ENCODE measurements at regions not wholly inside any gene's neighbourhood (a gene's known extent, or its start where the extent isn't known, plus 50 kb on each side); places are given as distances from the start of the nearest gene placed in this dataset.

DNA sequence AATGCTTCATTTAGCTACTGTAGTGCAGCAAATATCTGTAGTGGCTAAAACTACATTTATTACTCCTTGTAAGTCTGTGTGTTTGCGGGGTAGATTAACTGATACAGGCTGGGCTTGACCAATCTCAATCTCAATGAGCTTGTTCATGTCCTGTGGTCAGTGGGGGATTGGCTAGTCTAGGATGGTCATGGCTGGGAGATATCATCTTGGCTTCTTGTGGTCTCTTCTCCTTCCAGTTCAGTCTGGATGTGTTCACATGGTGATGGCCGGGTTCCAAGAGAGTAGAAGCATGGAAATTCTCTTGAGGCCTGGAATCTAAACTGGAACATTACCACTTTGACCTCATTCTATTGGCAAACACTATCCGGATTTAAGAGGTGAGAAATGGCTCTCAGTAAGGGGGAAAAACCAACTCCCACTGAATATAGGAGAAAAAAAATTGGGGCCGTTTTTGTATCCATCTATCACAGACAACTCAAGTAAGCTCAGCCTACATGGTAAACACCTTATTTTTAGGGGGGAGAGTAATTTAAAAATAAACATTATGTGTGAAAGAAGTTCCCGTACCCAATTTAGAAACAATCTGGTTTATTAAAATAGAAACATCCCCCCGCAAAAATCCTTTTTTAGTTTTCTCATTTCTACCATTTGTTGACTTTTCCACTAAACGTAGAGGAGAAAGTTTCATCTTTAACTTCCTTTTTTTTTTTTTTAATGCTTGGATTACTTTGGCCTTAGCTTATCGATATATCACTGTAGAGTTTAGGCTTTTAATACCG, 284.9 kb upstream of the TBC1D5 start:
- 65 to 78% (median 75%) methylated on average over 9 of the region's 9 CpGs for WGBS, 5 donors
- TF ChIP-seq POLR2AphosphoS5 (IDR thresholded peaks at IDR 0.05) (no peak), POLR2A (IDR thresholded peaks at IDR 0.05) (no peak)
- TF ChIP-seq, protein P1, sequence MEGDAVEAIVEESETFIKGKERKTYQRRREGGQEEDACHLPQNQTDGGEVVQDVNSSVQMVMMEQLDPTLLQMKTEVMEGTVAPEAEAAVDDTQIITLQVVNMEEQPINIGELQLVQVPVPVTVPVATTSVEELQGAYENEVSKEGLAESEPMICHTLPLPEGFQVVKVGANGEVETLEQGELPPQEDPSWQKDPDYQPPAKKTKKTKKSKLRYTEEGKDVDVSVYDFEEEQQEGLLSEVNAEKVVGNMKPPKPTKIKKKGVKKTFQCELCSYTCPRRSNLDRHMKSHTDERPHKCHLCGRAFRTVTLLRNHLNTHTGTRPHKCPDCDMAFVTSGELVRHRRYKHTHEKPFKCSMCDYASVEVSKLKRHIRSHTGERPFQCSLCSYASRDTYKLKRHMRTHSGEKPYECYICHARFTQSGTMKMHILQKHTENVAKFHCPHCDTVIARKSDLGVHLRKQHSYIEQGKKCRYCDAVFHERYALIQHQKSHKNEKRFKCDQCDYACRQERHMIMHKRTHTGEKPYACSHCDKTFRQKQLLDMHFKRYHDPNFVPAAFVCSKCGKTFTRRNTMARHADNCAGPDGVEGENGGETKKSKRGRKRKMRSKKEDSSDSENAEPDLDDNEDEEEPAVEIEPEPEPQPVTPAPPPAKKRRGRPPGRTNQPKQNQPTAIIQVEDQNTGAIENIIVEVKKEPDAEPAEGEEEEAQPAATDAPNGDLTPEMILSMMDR (IDR thresholded peaks at IDR 0.05 in 8 of 11, conservative IDR thresholded peaks at IDR 0.05 in 3 of 11): no peak
- Histone ChIP-seq H3K4me1 (no peaks in the 10 kb centered on the region), H3K27me3 (replicated peaks in 1 of 7) (peaks cover 0 to 3% (median 0%) of the 10 kb centered on the region in 7 donors), H3K27ac (no peak overlapping the region), H3K4me3 (no peak overlapping the region), H3K36me3 (no peaks in the 10 kb centered on the region), H3K9me3 (no peaks in the 10 kb centered on the region)
- no peak for DNase-seq
- intact Hi-C loops (cut with DNase I; ENCODE audit: low total_unique reads): no loop called here

DNA sequence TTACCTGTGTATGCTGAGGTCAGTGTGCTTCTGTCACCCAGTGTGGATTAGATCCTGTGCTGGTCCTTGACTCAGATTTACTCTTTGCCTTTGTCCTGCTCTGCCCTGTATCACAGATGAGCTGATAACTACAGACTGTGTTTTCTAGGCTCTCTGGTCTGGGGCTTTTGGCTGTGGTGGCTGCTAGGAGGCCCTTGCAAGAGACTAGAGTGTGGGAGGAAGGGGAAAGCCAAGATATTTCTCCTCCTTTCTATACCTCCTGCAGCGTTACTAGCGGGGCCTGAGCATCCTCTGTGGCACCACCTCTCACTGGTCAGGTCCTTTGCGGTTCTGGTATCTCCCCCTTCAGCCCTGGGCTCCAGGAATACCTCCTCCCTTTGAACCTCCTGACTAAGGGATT, 282.3 kb upstream of the TBC1D5 start:
- Histone ChIP-seq H3K27me3 (replicated peaks in 1 of 7) (peaks cover 0 to 22% (median 0%) of the 10 kb centered on the region in 7 donors), H3K27ac (no peak overlapping the region), H3K9me3 (no peaks in the 10 kb centered on the region), H3K4me3 (no peak overlapping the region), H3K36me3 (no peaks in the 10 kb centered on the region), H3K4me1 (no peaks in the 10 kb centered on the region)
- 69 to 92% (median 80%) methylated on average over 3 of the region's 3 CpGs for WGBS, 5 donors
- intact Hi-C loops (cut with DNase I; ENCODE audit: low total_unique reads): no loop called here
- TF ChIP-seq POLR2A (IDR thresholded peaks at IDR 0.05): no peak
- TF ChIP-seq, protein P1 (IDR thresholded peaks at IDR 0.05 in 8 of 11, conservative IDR thresholded peaks at IDR 0.05 in 3 of 11): no peak
- no peak for TF ChIP-seq POLR2AphosphoS5 (IDR thresholded peaks at IDR 0.05)
- DNase-seq: no peak

DNA sequence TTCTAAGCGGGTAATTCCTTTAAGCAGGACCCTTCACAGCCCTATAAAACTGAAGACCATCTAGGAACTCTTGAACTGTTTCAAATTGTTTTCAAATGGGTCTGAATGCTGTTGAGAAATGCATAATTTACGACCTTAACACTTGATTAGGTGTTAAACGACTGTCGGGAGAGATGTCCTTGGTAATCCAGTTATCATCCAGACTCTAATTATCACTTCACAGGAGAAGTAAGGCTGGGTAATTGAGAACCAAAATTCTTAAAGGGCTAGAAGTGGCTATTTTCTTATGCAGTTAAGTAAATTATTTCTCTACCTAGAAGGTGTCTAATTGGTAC, 276.7 kb upstream of the TBC1D5 start:
- Histone ChIP-seq H3K9me3 (no peaks in the 10 kb centered on the region), H3K27ac (no peak overlapping the region), H3K27me3 (replicated peaks in 1 of 7) (peaks cover 0 to 31% (median 0%) of the 10 kb centered on the region in 7 donors), H3K4me1 (no peaks in the 10 kb centered on the region), H3K36me3 (no peaks in the 10 kb centered on the region), H3K4me3 (no peak overlapping the region)
- WGBS, 5 donors: 36 to 65% (median 53%) methylated on average over 4 of the region's 4 CpGs
- TF ChIP-seq POLR2A (IDR thresholded peaks at IDR 0.05): no peak
- TF ChIP-seq, protein P1 (IDR thresholded peaks at IDR 0.05 in 8 of 11, conservative IDR thresholded peaks at IDR 0.05 in 3 of 11): no peak
- TF ChIP-seq POLR2AphosphoS5 (IDR thresholded peaks at IDR 0.05): no peak
- no peak for DNase-seq
- intact Hi-C loops (cut with DNase I; ENCODE audit: low total_unique reads): no loop called here

DNA sequence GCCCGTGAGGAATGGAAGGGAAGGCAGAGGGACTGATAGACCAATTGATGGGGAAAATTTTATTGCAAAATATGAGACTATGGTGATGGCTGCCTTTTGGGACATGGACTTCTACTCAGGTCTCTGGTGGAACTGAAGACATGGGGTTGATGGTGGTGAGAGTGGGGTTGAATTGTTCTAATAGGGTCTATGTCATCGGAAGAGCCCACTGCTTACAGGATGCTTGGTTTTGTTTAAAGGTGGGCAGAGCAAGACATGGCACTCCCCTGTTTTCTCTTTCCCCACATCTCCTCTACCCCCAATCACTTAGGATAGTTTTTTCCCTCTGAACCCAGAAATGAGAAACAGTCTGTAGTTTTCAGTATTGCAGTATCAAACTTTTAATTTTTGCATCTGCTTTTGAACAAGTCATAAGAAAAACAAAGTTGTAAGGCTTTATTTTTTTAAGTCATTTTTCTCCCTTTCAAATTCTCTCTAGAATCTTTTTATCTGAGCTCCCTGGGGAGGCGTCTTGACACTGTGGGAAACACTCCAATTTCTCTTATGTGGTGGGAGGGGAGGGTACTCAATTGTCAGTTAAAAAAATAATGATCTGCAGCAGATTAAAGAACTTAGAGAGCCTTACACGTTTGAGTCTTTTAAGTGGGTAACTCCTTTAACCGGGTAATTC, 276.2 kb upstream of the TBC1D5 start:
- Histone ChIP-seq H3K27me3 (replicated peaks in 1 of 7) (peaks cover 0 to 31% (median 0%) of the 10 kb centered on the region in 7 donors), H3K36me3 (no peaks in the 10 kb centered on the region), H3K27ac (no peak overlapping the region), H3K4me3 (no peak overlapping the region), H3K4me1 (no peaks in the 10 kb centered on the region), H3K9me3 (no peaks in the 10 kb centered on the region)
- no peak for DNase-seq
- 42 to 59% (median 53%) methylated on average over 5 of the region's 5 CpGs for WGBS, 5 donors
- no peak for TF ChIP-seq POLR2A (IDR thresholded peaks at IDR 0.05)
- TF ChIP-seq POLR2AphosphoS5 (IDR thresholded peaks at IDR 0.05): no peak
- TF ChIP-seq, protein P1 (IDR thresholded peaks at IDR 0.05 in 8 of 11, conservative IDR thresholded peaks at IDR 0.05 in 3 of 11): no peak
- intact Hi-C loops (cut with DNase I; ENCODE audit: low total_unique reads): no loop called here
